ENCODE measurements at regions not wholly inside any gene's neighbourhood (a gene's known extent, or its start where the extent isn't known, plus 50 kb on each side); places are given as distances from the start of the nearest gene placed in this dataset.

GRCh38 chr3:177300842-177301241 lies 103.6 kb upstream of the TBL1XR1 start:
- TF ChIP-seq POLR2AphosphoS5 (IDR thresholded peaks at IDR 0.05), result no peak
- TF ChIP-seq, protein P1, sequence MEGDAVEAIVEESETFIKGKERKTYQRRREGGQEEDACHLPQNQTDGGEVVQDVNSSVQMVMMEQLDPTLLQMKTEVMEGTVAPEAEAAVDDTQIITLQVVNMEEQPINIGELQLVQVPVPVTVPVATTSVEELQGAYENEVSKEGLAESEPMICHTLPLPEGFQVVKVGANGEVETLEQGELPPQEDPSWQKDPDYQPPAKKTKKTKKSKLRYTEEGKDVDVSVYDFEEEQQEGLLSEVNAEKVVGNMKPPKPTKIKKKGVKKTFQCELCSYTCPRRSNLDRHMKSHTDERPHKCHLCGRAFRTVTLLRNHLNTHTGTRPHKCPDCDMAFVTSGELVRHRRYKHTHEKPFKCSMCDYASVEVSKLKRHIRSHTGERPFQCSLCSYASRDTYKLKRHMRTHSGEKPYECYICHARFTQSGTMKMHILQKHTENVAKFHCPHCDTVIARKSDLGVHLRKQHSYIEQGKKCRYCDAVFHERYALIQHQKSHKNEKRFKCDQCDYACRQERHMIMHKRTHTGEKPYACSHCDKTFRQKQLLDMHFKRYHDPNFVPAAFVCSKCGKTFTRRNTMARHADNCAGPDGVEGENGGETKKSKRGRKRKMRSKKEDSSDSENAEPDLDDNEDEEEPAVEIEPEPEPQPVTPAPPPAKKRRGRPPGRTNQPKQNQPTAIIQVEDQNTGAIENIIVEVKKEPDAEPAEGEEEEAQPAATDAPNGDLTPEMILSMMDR (IDR thresholded peaks at IDR 0.05), result no peak

Data from breast epithelium (tissue), 3 donors.